ENCODE measurements at regions not wholly inside any gene's neighbourhood (a gene's known extent, or its start where the extent isn't known, plus 50 kb on each side); places are given as distances from the start of the nearest gene placed in this dataset.
"Not testable (repeated sequence)": the region's sequence is repeated elsewhere in the genome, so short reads cannot be mapped to it uniquely, and the experiment has no call there.

DNA sequence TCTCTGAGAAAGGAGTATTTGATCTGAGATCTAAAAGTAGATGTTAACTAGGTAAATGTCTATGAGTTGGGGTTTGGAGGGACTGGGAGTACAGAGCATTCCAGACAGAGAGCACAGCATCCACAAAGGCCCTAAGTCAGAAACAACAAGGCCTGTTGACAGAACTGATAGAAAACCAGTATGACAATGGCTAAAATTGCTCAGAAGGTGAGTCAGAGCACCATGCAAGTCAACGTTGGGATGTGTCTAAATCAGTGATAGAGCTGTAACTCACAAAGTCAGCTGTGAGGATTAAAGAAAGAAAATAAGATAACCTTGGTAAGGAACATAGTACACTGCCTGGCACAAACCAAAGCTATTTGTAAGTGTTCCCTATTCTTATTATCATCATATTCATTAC lies 124.0 kb downstream of the CETN3 start:
- no peak for DNase-seq (ENCODE audit: low read depth in 2 of 2)

DNA sequence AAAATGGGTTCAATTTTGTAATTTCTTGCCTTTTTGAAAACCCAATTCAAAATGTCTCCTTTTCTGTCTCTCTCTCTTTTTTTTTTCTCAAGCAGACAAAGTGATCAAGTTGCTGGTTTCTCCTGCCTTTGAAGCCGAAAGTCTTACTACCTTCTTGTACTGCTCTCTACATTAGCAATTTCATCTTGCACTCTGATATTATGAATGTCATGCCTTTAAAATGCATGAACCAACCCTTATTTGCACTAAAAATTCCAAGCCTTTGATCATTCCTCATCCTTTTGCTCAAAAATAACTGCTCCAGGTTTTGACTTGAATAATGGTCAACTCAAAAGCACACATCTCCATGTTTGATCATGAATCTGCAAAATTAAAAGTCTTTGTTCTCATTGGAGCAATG lies 125.2 kb downstream of the CETN3 start:
- DNase-seq (ENCODE audit: low read depth in 2 of 2) = no peak

DNA sequence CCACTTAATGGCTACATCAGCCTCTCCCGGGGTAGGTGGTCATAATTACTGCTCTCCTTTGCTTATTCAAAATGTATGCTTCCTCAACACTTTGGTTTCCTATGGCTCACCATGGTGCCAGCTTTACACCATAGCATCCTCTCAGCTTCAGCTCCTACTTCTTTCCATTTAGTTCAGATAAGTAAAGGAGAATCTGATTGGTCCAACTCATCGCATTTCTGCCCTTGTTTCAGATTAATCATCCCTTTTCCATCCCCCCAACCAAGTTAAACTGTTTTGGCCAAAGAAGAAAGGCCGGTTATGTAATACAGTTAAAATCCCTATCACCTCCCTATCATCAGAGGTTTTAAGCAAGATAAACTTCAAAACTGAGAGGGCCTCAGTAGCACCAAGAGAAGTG lies 130.5 kb downstream of the CETN3 start:
- no peak for DNase-seq (ENCODE audit: low read depth in 2 of 2)

DNA sequence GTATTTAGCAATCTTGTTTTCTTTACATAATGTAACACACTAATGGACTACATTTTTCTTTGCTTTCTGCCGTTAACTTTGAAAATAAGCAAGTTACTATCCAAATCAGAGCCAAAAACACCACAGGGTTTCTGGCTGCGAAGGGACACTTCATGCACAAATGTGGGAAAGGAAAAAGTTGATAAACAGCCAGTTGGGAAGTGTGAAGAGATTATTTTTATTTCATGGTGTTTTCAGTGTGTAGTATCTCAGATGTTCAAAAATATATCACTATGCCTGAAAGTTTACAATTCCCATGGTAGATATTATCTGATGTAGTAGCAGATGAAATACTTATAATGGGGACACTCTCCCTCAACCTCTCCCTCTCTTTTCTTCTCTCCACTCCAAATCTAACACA lies 135.3 kb downstream of the CETN3 start:
- no peak for DNase-seq (ENCODE audit: low read depth in 2 of 2)

DNA sequence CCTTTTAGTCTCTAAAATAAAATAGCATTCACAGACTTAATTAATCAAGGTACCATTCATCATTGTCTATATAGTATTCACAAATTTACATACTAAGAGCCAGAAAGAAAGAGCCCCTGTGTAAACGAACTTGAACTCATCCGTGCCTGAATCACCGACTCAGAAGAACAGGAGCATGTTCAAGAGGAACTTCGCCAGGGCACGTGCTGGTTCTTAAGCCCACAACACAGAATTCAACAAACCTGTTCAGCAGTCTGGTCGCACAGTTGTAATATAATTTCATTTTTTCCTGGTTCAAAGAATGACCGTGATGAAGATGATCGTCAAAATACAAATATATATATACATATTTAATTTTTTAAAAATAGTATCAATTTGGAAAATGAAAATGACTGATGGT lies 141.9 kb downstream of the CETN3 start:
- no peak for DNase-seq (ENCODE audit: low read depth in 2 of 2)

DNA sequence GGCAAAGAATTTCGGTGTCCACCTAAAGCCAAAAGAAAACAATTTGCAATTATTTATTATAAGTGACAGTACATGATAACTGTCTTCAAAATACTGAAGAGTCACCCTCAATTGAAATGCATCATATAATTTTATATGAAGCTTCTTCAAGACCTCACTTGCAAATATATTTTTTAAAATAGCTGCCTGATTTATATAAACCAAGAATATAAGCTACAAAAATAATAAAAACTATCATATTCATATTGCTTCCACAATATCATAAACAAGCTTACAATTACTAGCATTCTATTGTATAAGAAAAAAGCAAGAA lies 144.1 kb downstream of the CETN3 start:
- no peak for DNase-seq (ENCODE audit: low read depth in 2 of 2)

DNA sequence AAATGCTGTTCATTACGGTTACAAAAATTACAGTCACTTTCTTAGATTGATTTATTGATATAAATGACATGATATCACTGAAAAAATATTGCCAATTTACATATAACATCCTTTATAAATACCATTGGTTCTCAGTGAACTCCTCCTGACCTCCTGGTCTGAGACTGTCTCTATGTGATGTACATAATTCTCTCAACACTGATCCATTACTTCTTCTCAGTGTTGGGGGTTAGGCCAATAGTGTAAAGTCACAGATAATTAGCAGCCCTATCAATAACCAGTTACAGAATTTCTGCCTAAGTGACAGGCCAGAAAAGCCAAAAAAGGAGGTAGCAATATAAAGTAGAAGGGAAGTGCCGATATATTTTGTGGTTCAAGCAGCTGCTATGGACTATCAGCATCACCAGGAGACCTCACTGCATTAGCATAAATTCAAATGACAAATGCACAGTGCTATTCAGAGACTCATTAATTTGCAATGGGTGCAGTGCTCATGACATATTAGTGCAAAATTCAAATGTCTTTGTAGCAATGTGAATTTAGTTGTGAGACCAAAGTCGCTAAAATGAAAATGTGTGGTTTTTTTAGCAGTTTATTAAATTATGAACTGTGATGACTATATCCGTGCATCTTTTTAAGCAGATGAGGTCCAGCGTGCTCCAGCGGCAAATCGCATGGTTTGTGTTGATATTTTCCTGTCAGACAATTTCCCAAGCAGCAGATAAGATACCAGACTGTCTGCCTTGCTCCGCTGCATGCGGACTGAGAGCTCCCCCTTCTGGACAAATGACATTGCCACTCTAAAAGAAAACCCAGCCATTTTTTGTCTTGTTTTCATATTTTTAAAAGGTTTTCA lies 144.6 kb downstream of the CETN3 start:
- peak; percentile 21 to 46 for DNase-seq (ENCODE audit: low read depth in 2 of 2)

DNA sequence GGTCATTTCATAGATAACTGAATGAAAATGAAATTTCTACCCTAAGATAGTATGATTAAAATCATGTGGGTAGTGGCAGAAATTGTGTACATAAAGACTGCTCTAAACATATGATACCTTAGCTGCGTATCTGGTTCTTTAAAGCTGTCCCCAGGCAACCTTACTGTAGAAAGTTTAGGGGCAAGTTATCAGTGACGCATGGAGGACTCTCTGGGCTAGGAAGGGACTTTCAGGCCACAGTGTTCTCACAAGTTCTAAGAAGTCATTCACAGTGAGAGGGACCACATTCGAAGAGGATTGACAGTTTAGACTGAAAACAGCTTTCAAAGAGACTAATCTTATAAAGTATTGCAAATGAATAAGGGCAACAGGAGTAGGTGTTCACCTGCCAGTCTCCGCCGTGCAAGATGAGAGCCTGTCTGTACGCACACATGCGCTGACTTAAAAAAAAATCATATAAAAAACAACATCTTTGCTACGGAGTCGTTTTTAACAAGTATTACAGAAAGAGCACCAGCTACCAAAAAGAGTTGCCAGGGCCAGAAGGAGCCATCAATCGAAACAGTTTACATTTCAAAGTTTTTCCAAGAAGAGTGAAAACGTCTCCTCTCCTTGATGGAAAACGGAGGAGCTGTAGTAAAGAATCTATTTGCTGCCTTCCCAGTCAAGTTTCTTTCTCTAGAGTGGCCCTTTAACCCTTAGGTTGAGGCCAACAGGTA lies 146.3 kb downstream of the CETN3 start:
- DNase-seq (ENCODE audit: low read depth in 2 of 2) = no peak

DNA sequence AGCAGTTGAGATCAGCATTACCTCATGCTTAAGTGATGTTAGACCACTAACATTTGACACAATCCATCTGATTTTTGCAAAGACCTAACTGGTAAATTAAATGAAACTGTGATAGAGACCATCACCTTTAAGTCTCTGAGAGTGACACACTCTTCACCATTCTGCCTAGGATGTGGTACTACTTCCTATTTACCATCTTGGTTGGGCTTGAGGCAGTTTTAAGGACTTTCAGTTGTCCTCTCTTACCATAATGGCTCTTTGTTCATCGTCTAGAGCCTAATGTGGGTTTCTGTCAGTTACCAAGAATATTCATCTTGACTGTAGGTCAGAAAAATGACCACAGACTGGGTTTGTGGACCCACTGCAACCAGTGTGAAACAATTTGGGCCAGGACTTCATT lies 158.1 kb downstream of the CETN3 start:
- DNase-seq (ENCODE audit: low read depth in 2 of 2) = no peak

DNA sequence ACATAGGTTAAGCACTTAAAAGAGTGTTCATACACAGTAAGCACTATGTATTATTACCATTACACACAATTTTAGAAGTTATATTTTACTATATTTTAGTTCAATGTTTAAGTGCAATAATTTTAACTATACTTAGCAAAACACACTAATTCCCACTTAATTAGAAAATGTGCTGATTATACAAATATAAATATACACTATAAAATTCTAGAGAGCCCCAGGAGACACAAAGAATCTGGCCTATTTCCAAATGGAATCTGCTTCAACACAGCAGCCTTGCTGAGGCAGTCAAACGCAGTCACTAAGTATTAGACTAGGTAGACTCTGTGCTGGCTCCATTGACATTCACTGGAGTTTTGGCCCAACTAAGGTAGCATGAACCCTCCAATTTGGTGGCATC lies 160.9 kb downstream of the CETN3 start:
- no peak for DNase-seq (ENCODE audit: low read depth in 2 of 2)

DNA sequence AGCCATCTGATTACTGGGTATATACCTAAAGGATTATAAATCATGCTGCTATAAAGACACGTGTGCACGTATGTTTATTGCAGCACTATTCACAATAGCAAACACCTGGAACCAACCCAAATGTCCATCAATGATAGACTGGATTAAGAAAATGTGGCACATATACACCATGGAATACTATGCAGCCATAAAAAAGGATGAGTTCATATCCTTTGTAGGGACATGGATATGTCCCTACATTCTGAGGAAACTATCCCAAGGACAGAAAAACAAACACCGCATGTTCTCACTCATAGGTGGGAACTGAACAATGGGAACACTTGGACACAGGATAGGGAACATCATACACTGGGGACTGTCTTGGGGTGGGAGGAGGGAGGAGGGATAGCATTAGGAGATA lies 165.7 kb downstream of the CETN3 start:
- DNase-seq (ENCODE audit: low read depth in 2 of 2) = not testable (repeated sequence)

DNA sequence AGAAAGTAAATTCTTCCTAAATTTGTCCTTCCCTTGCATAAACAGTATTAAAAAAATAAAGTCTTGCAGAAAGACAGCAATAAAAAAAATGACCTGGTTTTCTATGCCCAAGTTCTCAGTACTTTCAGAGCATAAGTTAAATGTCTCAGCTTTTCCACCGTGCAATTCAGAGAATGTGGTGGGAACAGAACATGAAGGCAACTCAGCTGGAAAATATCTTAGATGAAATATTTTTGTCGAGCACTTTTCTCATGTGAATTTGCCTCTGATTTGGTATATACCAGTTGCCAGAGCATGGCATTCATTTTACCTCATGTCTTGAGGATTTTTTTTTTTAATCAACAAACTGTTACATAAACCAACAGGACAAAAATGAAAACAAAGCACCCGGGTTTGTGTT lies 176.1 kb downstream of the CETN3 start:
- DNase-seq (ENCODE audit: low read depth in 2 of 2) = no peak

DNA sequence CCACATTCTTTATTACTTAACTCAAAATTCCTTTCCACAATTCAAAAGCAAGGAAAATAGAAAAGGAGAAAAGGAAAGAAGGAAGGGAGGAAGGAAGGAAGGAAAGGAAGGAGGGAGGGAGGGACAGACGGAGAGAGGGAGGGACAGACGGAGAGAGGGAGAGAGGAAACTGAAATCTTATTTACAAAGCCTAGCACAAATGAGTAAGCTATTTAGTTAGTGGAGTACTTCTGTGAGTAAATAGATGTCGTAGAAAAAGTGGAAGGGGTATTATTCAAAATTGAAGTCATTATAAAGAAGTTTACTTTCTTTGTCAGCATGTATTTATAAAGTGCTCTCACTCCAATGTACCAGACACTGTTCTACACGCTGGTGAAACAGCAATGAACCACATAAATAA lies 177.9 kb downstream of the CETN3 start:
- DNase-seq (ENCODE audit: low read depth in 2 of 2) = no peak

DNA sequence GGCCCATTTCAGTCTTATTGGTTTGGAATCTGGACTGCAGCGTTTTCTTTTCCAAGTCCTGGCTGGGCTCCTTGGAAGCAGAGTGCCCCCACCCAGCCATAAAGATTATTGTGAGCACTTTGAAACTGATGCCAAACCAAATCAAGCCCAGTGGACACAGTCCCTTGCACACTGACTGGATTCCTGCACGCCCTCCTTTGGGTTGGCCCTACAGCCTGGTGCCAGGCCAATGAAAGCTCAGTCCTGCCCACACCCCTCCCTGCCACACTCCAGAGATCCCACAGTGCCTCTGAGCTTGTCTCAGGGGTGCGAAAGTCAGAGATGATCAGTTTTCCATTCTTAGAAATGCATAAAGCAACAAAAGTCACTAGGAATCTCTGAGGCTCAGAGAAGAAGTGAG lies 181.9 kb downstream of the CETN3 start:
- no peak for DNase-seq (ENCODE audit: low read depth in 2 of 2)

DNA sequence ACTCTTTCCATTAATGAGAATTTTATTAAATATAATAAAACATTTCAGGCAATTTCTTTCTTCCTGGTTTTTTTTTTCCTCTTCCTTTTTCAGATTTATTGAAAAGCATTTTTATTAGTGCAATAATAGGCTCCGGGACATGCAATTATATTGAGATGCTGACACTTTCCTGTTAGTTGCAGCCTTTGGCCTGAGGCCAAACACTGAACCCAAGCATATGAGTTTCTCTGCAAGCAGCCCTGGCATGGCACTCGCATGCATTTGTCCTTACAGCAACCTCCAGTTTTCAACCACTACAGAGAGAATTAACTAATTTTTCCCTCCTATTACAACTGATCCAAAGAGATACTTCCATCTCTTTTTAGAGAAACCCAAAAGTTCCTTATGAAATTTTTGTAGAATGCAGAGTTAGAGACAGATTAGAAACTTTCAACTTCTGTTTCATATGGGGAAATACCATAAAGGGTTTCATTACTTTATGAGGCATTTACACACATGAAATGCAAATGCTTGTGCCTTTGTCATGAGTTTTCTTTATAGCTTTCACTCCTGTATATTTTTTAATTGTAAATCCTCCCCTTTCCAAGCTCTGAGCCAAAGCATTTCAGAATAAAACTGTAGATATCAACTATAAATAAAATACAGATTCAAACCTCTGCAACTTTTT lies 183.0 kb downstream of the CETN3 start:
- DNase-seq (ENCODE audit: low read depth in 2 of 2) = no peak

DNA sequence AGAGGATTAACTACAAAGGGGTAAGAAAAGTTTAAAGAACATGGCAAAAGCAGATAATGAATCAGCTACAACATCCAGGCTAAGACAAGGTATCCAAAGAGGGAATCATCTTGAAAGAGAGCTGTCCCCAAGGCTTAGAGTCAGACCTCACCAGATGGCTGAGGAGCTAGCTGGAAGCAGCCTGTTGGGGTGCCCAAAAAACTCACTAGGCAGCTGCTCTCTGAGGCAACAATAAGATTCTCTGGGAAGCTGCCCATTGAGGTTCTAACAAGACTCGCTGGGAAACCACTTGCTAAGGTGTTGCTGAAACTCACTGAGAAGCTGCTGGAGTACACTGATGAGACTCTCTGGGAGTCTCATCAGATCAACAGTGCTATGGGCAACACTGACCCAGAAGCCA lies 185.2 kb downstream of the CETN3 start:
- DNase-seq (ENCODE audit: low read depth in 2 of 2) = no peak

DNA sequence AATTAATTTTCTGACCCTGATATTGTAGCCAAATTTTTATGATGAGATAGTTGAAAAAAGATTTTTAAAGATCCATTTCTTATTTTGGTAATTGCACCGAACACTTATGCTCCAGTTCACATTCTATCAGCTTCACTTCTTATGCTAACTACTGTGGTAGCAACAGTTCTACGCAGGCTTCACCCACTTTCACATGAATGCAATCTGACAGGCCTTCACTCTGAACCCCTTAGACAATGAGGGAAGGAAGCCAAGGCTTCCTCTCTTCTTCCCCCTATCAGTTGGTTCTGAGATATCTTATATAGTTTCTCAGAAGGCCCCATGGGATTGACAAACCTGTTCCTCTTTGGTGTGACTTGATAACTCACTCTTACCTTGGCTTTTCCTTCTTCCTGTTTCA lies 185.8 kb downstream of the CETN3 start:
- DNase-seq (ENCODE audit: low read depth in 2 of 2) = no peak

DNA sequence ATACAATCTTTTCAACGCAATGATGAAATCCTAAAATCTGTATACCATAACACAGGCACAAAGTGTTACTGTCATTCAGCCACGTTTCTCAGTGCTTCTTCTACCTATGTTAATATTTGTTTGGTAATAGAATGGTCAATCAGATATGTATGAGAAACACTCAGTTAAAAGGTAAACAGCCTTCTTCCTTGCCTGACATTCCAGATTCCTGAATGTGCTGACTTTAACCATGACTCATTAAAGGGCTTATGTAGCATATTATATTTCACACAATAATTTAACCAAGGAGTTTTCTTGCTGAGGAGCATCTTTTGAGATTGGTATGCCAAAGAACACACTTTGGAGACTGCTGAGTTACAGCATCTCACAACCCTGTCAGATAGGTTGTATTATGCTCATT lies 187.6 kb downstream of the CETN3 start:
- DNase-seq (ENCODE audit: low read depth in 2 of 2) = no peak

DNA sequence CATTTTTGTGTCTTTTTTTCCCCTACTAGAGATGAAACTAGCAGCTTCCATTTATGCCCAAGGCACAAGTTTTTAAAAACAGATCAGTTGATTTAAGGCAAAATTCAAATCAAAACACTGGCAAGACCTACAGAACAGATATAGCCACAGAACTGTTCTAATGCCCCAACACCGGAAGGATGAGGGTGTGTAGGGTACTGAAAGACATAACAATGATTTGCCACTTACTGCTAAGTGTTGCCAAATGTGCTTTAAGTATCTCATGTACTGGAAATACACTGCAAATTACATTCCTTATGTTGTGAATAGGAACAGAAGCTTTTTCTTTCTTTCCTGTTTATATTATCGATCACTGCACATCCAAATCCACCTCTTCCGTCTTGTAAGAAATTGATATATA lies 189.0 kb downstream of the CETN3 start:
- no peak for DNase-seq (ENCODE audit: low read depth in 2 of 2)

DNA sequence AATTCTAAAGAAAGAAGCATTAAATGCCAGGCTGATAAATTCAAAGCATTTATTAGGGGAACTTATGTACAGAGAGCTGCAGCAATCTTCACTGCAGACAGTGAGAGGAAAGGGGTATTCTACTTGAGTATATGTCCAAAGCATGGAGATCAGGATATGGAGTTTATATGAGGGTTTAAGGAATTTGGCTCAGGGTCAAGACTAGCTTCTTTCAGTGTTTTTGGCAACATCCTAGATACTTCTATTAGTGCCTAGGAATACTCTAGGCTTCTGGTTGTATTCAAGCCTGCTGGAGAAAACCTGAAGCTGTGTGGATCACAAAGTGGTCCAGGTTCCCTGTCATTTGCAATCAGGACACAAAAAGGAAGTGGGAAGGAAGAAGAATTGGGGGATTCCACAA lies 194.6 kb downstream of the CETN3 start:
- no peak for DNase-seq (ENCODE audit: low read depth in 2 of 2)

DNA sequence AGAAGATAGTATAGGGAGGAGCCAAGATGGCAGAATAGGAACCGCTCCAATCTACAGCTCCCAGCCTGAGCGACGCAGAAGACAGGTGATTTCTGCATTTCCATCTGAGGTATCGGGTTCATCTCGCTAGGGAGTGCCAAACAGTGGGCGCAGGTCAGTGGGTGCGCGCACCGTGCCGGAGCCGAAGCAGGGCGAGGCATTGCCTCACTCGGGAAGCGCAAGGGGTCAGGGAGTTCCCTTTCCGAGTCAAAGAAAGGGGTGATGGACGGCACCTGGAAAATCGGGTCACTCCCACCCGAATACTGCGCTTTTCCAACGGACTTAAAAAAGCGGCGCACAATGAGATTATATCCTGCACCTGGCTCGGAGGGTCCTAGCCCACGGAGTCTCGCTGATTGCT lies 201.2 kb downstream of the CETN3 start:
- not testable (repeated sequence) for DNase-seq (ENCODE audit: low read depth in 2 of 2)

DNA sequence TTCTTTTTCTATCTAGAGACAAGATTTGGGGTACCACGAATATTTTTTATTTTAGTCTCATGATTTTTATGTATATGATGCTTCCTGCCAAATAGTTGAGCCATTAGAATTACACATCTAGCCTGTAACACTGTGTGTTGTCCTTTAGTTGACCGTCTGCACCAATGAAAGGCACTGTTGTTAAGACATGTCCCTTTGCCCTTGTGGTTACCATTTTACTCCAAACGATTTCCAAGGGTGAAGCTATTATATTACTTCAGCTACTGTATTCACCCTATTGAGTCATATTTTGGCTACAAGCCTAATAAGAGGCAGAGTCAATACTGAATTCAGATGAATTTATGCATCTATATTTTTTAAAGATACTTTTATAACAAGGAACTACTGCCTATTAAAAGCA lies 207.6 kb downstream of the CETN3 start:
- DNase-seq (ENCODE audit: low read depth in 2 of 2) = no peak

DNA sequence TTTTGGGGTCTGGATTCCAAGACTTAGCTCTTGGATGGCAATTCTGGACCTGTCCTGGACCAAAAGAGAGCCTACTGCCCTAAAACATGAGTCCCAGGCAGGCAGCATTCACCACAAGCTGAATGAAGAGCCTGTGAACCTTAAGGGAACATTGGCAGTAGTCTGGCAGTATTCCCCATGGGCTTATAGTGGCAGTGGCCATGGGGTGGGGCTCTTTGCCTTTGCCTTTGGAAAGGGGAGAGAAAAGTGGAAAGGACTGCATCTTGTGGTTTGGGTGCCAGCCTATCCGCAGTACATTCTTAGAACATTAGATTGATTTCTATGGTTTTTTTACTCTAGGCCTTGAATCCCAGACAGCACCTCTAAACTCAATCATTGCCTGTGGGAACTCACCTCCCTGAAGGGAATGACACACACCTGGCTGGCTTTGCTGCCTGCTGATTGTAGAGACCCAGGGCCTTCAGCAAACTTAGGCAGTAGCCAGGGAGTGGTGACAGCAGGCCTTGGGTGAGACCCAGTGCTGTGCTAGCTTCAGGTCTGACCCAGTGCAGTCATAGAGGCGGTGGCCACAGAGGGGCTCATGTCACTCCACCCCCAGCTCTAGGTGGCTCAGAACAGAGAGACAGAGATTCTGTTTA lies 216.3 kb downstream of the CETN3 start:
- no peak for DNase-seq (ENCODE audit: low read depth in 2 of 2)

All from stimulated activated CD4-positive, alpha-beta T cell treated with anti-CD3 and anti-CD28 coated beads, Interleukin-4, amount 100 ng/mL, for 48 hours (primary cell).